ENCODE measurements at regions not wholly inside any gene's neighbourhood (a gene's known extent, or its start where the extent isn't known, plus 50 kb on each side); places are given as distances from the start of the nearest gene placed in this dataset.

DNA sequence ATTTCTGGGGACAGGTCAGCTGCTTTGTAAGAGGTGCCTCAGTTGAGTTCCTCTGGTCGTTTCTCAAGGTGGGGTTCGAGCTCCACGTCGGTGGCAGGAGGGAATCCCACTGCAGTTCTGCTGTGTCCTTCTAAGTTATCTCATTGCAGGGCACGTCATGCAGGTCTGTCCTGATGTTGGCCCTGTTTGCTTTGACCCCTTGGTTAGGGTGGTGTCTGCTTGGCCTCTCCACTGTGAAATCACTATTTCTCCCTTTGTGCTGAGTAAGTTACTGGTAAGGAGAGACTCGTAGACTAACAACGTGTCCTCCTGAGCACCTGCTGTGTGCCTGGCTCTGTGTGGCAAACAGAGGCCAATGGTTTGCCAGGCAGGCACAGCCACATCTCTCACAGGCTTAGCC, 372.9 kb upstream of the ZMIZ1 start:
- CTCF ChIA-PET, result no interaction called here

DNA sequence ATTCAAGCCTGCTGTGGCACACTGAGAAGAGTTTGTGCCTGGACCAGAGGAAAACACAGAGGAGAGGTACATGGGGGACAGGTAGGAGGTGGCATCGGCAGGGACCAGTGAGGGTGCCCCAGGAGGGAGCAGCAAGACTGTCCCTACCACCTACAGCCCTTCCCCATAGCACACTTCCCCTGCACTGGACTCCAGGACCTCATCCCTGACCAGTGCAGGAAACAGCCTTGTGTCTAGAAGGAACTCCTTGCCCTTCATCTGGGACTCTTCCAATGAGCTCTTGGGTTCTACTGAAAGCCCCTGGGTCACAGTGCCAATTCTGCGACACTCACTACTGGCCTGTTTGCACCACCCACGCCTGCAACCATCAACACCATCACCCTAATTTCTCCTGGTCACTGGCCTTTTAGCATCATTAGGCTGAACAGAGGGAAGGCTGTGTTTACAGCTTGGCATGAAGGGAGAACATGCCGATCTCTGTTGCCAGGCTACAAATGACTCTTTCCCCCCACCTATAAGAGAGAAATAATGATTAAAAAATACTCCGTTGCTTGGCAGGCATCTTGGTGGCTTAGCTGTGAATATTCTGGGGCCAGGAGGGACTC, 371.9 kb upstream of the ZMIZ1 start:
- Histone ChIP-seq H3K27me3 (replicated peaks; ENCODE audit: insufficient read depth, low read depth, low read length, poor library complexity) (no peaks in the 10 kb centered on the region), H3K36me3 (ENCODE audit: insufficient read depth, low read length, poor library complexity, severe bottlenecking) (no peaks in the 10 kb centered on the region), H3K9me3 (ENCODE audit: low read depth, low read length, poor library complexity, severe bottlenecking) (no peaks in the 10 kb centered on the region), H3K4me1 (ENCODE audit: insufficient read depth, low read length, poor library complexity, severe bottlenecking) (no peaks in the 10 kb centered on the region), H3K4me3 (ENCODE audit: low read depth, low read length, poor library complexity, severe bottlenecking) (no peak overlapping the region), H3K27ac (ENCODE audit: low read depth, low read length, poor library complexity, severe bottlenecking) (no peak overlapping the region)
- CTCF ChIA-PET, result no interaction called here
- DNase-seq (ENCODE audit: low spot score), result no peak
- POLR2A ChIA-PET (ENCODE audit: low non-redundant PET), result no interaction called here
- no TSS peak for BruUV-seq (replicated peaks)
- intact Hi-C loops (cut with micrococcal nuclease; ENCODE audit: unreplicated experiment), result no loop called here
- TF ChIP-seq, protein P1, sequence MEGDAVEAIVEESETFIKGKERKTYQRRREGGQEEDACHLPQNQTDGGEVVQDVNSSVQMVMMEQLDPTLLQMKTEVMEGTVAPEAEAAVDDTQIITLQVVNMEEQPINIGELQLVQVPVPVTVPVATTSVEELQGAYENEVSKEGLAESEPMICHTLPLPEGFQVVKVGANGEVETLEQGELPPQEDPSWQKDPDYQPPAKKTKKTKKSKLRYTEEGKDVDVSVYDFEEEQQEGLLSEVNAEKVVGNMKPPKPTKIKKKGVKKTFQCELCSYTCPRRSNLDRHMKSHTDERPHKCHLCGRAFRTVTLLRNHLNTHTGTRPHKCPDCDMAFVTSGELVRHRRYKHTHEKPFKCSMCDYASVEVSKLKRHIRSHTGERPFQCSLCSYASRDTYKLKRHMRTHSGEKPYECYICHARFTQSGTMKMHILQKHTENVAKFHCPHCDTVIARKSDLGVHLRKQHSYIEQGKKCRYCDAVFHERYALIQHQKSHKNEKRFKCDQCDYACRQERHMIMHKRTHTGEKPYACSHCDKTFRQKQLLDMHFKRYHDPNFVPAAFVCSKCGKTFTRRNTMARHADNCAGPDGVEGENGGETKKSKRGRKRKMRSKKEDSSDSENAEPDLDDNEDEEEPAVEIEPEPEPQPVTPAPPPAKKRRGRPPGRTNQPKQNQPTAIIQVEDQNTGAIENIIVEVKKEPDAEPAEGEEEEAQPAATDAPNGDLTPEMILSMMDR (conservative IDR thresholded peaks at IDR 0.05; ENCODE audit: low read depth, low read length), result no peak
- no peak for TF ChIP-seq EZH2 (IDR thresholded peaks at IDR 0.05; ENCODE audit: borderline replicate concordance, low read depth, low read length, poor library complexity, severe bottlenecking)

More for the DNA sequence above, 372.9 kb upstream of the ZMIZ1 start:
- POLR2A ChIA-PET (ENCODE audit: low non-redundant PET), result no interaction called here
- Histone ChIP-seq H3K4me3 (ENCODE audit: low read depth, low read length, poor library complexity, severe bottlenecking) (no peak overlapping the region), H3K27ac (ENCODE audit: low read depth, low read length, poor library complexity, severe bottlenecking) (no peak overlapping the region), H3K36me3 (ENCODE audit: insufficient read depth, low read length, poor library complexity, severe bottlenecking) (no peaks in the 10 kb centered on the region), H3K9me3 (ENCODE audit: low read depth, low read length, poor library complexity, severe bottlenecking) (no peaks in the 10 kb centered on the region), H3K27me3 (replicated peaks; ENCODE audit: insufficient read depth, low read depth, low read length, poor library complexity) (no peaks in the 10 kb centered on the region), H3K4me1 (ENCODE audit: insufficient read depth, low read length, poor library complexity, severe bottlenecking) (no peaks in the 10 kb centered on the region)
- TF ChIP-seq, protein P1 (conservative IDR thresholded peaks at IDR 0.05; ENCODE audit: low read depth, low read length), result no peak
- no peak for TF ChIP-seq EZH2 (IDR thresholded peaks at IDR 0.05; ENCODE audit: borderline replicate concordance, low read depth, low read length, poor library complexity, severe bottlenecking)
- no peak for DNase-seq (ENCODE audit: low spot score)
- intact Hi-C loops (cut with micrococcal nuclease; ENCODE audit: unreplicated experiment), result no loop called here
- no TSS peak for BruUV-seq (replicated peaks)

DNA sequence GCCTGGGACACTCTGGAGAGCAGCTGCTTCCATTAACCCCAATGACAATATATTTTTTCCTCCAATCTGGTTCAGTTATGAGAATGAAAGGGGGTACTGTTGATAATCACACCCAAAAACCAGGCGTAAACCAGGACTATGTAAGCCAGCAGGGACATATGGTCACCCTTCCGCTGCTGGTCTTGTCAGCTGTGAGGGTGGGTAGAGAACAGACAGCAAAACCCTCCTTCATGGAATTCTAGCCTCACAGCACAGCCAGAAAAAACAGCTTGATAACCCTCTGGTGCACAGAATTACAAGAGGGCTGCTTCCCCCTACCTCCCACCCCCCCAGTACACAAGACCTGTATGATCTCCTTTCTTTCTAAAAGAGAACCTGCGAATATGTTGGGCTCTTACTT, 368.8 kb upstream of the ZMIZ1 start:
- no peak for TF ChIP-seq EZH2 (IDR thresholded peaks at IDR 0.05; ENCODE audit: borderline replicate concordance, low read depth, low read length, poor library complexity, severe bottlenecking)
- TF ChIP-seq, protein P1 (conservative IDR thresholded peaks at IDR 0.05; ENCODE audit: low read depth, low read length), result no peak
- Histone ChIP-seq H3K4me3 (ENCODE audit: low read depth, low read length, poor library complexity, severe bottlenecking) (no peak overlapping the region), H3K4me1 (ENCODE audit: insufficient read depth, low read length, poor library complexity, severe bottlenecking) (no peaks in the 10 kb centered on the region), H3K36me3 (ENCODE audit: insufficient read depth, low read length, poor library complexity, severe bottlenecking) (no peaks in the 10 kb centered on the region), H3K9me3 (ENCODE audit: low read depth, low read length, poor library complexity, severe bottlenecking) (no peaks in the 10 kb centered on the region), H3K27ac (ENCODE audit: low read depth, low read length, poor library complexity, severe bottlenecking) (no peak overlapping the region), H3K27me3 (replicated peaks; ENCODE audit: insufficient read depth, low read depth, low read length, poor library complexity) (no peaks in the 10 kb centered on the region)
- DNase-seq (ENCODE audit: low spot score), result no peak
- POLR2A ChIA-PET (ENCODE audit: low non-redundant PET), result no interaction called here
- intact Hi-C loops (cut with micrococcal nuclease; ENCODE audit: unreplicated experiment), result no loop called here
- CTCF ChIA-PET, result no interaction called here
- no TSS peak for BruUV-seq (replicated peaks)
